Karpas-422 (cell line): ENCODE measurements at regions not wholly inside any gene's neighbourhood (a gene's known extent, or its start where the extent isn't known, plus 50 kb on each side); places are given as distances from the start of the nearest gene placed in this dataset.

ENCODE experiments used
- DNase-seq: peaks from one replicate; pipeline ENCODE4 v3.0.0-alpha.2; 2015
- H2AFZ ChIP-seq: fragments of 200-600 bp; sonication (generic); 2 replicates; pipeline ENCODE4 v1.6.1; 2014; ENCODE audit warnings: antibody characterized with exemption, low read length, mixed read lengths
- H3K27ac ChIP-seq: fragments of 200-600 bp; sonication (generic); 2 replicates; pipeline ENCODE4 v1.5.1; 2014; ENCODE audit warnings: mild to moderate bottlenecking, low read length, moderate library complexity
- H3K27me3 ChIP-seq: fragments of 200-600 bp; sonication (generic); 2 replicates; pipeline ENCODE4 v1.6.1; 2014; ENCODE audit warnings: low read length, mixed read lengths
- H3K36me3 ChIP-seq: fragments of 200-600 bp; sonication (generic); 2 replicates; pipeline ENCODE4 v1.6.1; 2014; ENCODE audit warnings: low read length, mixed read lengths; ENCODE audit not compliant: insufficient read depth
- H3K4me1 ChIP-seq: fragments of 200-600 bp; sonication (generic); 2 replicates; pipeline ENCODE4 v1.6.1; 2014; ENCODE audit warnings: mild to moderate bottlenecking, low read length, mixed read lengths
- H3K4me2 ChIP-seq: fragments of 200-600 bp; sonication (generic); 2 replicates; pipeline ENCODE4 v1.6.1; 2014; ENCODE audit warnings: low read length, low read depth, mild to moderate bottlenecking; ENCODE audit not compliant: poor library complexity, severe bottlenecking
- H3K4me3 ChIP-seq: fragments of 200-600 bp; sonication (generic); 2 replicates; pipeline ENCODE4 v1.5.1; 2014; ENCODE audit warnings: mild to moderate bottlenecking, antibody characterized with exemption, low read length, mixed read lengths
- H3K79me2 ChIP-seq: fragments of 200-600 bp; sonication (generic); 2 replicates; pipeline ENCODE4 v1.6.1; 2014; ENCODE audit warnings: mild to moderate bottlenecking, low read length, mixed read lengths
- H3K9ac ChIP-seq: fragments of 200-600 bp; sonication (generic); 2 replicates; pipeline ENCODE4 v1.6.0; 2014; ENCODE audit warnings: low read length
- H3K9me2 ChIP-seq: fragments of 200-600 bp; sonication (generic), shearing (Covaris generic); replicated peaks from 2 replicates; pipeline ENCODE4 v1.6.0; 2014; ENCODE audit warnings: mild to moderate bottlenecking, low read length, moderate library complexity; ENCODE audit not compliant: insufficient read depth
- H3K9me3 ChIP-seq: fragments of 300-700, 200-600 bp; sonication (generic); 2 replicates; pipeline ENCODE4 v1.6.1; 2014; ENCODE audit warnings: low read length, mixed read lengths
- H4K20me1 ChIP-seq: fragments of 200-600 bp; sonication (generic); 2 replicates; pipeline ENCODE4 v1.6.1; 2014; ENCODE audit warnings: mild to moderate bottlenecking, antibody characterized with exemption, low read length, low read depth; ENCODE audit not compliant: insufficient read depth

DNA sequence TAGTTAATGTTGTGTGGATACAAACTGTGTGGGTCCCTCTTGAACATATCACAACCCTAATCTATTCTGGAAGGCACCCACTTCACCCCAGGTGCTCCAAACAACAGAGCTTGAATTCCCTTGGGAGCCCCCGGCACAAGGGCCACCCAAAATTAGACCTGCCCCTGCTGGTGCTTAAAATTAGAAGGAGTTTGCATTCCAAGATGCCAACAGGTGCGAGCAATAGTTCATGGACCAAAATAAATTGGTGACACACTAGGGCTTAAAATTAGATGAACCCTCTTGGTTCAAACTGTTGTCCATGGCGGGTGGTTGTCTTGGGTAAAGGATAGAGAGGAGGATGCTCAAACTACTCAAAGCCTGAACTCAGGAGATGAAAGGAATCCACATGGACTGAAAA is 291.5 kb downstream of the MN1 start:
- Histone ChIP-seq H3K4me2 (peak overlapping the region; percentile 54), H3K9me2 (no peaks in the 10 kb centered on the region), H4K20me1 (0 out of 2 replicates have a peak, but pooled peaks cover 3% of the 10 kb centered on the region), H3K4me1 (peaks cover 20% of the 10 kb centered on the region), H3K9ac (no peak overlapping the region), H3K79me2 (no peaks in the 10 kb centered on the region), H3K27ac (no peak overlapping the region), H3K36me3 (no peaks in the 10 kb centered on the region), H3K9me3 (no peaks in the 10 kb centered on the region), H2AFZ (no peak overlapping the region), H3K27me3 (no peaks in the 10 kb centered on the region), H3K4me3 (peak overlapping the region; percentile 22; the same call in 1 of the 2 replicates)
- peak; percentile 78 for DNase-seq

DNA sequence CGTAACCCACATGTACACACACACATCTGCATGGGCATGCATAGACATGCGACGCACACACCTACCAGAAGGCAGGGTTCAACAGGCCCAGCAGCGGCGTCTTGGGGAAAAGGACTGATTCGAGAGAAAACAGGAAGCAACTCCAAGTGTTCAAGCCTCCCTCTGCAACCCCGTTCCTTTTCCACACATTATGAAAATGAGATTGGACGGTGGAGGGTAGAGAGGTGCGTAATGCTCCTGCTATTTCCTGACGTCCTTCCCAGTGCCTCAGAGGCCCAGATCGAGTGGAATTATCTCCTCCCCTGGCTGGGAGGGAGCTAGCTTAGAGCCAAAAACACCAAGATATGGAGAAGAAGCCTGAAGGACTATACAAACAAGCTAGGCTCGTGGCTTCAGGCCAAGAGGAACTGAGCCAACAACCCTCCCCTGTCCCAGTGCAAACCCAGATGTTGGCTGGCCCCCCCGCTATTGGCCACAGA is 289.2 kb downstream of the MN1 start:
- Histone ChIP-seq H2AFZ (no peak overlapping the region), H3K27ac (no peak overlapping the region), H3K4me3 (no peak overlapping the region), H3K36me3 (no peaks in the 10 kb centered on the region), H4K20me1 (no peaks in the 10 kb centered on the region), H3K9me3 (no peaks in the 10 kb centered on the region), H3K9ac (no peak overlapping the region), H3K27me3 (no peaks in the 10 kb centered on the region), H3K9me2 (no peaks in the 10 kb centered on the region), H3K4me2 (no peak overlapping the region), H3K79me2 (no peaks in the 10 kb centered on the region), H3K4me1 (peaks cover 20% of the 10 kb centered on the region)
- no peak for DNase-seq

DNA sequence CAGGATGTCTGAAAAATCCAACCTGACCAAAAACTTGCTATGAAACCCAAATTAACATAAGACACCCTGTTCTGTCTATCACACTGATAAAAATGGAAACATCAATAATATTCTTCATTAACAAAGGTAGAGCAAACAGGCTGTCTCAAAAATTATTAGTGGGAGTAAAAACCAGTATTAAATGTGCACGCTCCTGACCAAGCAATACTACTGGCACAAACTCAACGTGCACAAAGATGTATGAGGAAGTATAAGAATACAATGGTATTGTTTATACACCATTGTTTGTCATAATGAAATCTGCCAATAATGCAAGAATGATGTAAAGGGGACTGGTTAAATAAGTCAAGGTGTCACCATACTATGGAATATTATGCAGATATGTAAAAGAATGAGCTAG is 288.5 kb downstream of the MN1 start:
- DNase-seq: no peak

DNA sequence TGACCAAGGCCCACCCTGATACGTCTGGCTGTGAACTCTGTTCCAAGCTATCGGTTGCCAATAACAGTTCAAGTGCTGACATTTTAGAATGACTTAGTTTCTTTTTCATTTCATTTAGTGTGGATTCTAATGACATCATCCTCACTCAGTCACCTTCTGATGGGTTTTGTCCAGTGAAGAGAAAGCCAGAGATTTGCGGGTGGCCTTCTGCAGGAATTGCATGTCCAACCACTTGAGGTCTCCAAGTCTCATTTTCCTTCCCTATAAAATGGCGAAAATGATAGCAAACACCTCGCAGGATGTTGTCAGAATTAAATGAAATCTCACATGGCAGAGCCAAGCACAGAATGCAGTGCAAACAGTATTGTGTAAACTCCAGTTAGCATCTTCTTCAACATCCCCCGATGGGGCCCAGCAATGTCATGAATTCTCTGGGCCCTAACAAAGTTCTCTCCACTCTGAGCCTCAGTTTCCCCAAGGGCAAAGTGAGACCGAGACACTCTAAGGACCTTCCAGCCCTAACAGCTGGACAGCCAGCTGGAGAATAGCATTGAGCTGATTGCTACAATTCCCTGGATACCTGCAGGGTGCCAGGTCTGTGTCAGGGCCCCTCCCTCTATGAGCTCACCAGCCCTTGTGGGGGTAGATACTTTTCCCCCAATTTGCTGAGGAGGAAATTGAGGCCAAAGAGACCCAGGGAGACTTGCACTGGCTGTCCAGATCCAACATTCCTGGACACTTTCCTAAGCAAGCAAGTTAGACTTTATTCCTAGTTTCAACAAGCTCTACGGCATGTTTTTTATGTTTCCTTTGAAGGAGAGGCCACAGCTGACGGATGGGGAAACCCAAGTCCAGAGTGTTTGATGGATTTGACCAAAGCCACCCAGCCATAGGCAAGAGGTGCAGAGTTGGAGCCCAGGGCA is 286.7 kb downstream of the MN1 start:
- Histone ChIP-seq H3K4me2 (no peak overlapping the region), H3K9me3 (no peaks in the 10 kb centered on the region), H3K4me3 (no peak overlapping the region), H3K9ac (no peak overlapping the region), H3K4me1 (peaks cover 10% of the 10 kb centered on the region), H3K27ac (no peak overlapping the region), H4K20me1 (no peaks in the 10 kb centered on the region), H3K27me3 (no peaks in the 10 kb centered on the region), H3K36me3 (no peaks in the 10 kb centered on the region), H3K9me2 (no peaks in the 10 kb centered on the region), H3K79me2 (no peaks in the 10 kb centered on the region), H2AFZ (no peak overlapping the region)
- DNase-seq: no peak

More for the DNA sequence above, 288.5 kb downstream of the MN1 start:
- H3K9ac ChIP-seq: no peak overlapping the region
- no peak overlapping the region for H3K4me2 ChIP-seq
- peaks cover 20% of the 10 kb centered on the region for H3K4me1 ChIP-seq
- no peaks in the 10 kb centered on the region for H3K36me3 ChIP-seq
- no peak overlapping the region for H2AFZ ChIP-seq
- H3K27ac ChIP-seq: no peak overlapping the region
- no peaks in the 10 kb centered on the region for H3K9me3 ChIP-seq
- H3K4me3 ChIP-seq: no peak overlapping the region
- no peaks in the 10 kb centered on the region for H3K9me2 ChIP-seq
- H3K79me2 ChIP-seq: no peaks in the 10 kb centered on the region
- H4K20me1 ChIP-seq: no peaks in the 10 kb centered on the region
- H3K27me3 ChIP-seq: no peaks in the 10 kb centered on the region

DNA sequence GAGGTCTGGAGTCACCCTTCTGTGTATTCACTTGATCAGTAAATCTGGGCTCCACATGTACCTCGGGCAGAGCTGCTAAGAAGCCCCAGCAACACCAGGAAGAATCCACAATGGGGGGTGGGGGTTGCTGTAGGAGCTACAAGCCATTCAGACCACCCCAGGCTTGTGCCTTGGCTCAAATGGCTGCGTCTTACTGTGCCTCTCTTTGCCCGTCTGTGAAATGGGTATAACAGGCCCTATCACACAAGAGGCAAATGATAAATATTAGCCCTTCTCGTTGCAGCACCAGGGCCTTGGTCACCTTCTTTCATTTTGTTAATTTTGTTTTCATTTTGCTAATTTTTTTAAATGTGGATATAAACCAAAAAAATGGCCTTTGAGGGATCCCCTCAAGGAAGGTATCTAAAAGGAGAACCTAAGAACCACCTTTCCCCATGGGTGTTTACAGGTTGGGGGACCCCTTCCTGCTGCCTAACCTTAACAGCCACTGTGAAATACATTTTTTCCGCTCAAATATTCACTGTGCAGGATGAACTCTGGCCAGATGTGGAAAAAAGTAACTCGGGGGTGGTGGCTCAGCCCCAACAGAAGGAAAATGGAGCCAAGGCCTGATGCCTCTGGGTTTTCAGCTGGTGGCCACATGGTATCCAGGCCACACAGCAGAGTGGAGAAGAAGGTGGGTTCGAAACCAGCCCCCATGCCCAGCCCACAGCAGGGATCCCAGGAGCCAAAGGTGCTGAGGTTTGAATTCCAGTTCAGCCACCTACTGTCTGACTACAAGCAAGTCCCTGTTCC is 284.0 kb downstream of the MN1 start:
- no peaks in the 10 kb centered on the region for H3K9me3 ChIP-seq
- H3K4me2 ChIP-seq: no peak overlapping the region
- H3K4me1 ChIP-seq: no peaks in the 10 kb centered on the region
- H3K4me3 ChIP-seq: no peak overlapping the region
- H3K27me3 ChIP-seq: no peaks in the 10 kb centered on the region
- no peak overlapping the region for H2AFZ ChIP-seq
- H3K27ac ChIP-seq: no peak overlapping the region
- no peaks in the 10 kb centered on the region for H3K36me3 ChIP-seq
- H4K20me1 ChIP-seq: no peaks in the 10 kb centered on the region
- H3K9ac ChIP-seq: no peak overlapping the region
- DNase-seq: no peak
- H3K79me2 ChIP-seq: no peaks in the 10 kb centered on the region
- H3K9me2 ChIP-seq: no peaks in the 10 kb centered on the region

DNA sequence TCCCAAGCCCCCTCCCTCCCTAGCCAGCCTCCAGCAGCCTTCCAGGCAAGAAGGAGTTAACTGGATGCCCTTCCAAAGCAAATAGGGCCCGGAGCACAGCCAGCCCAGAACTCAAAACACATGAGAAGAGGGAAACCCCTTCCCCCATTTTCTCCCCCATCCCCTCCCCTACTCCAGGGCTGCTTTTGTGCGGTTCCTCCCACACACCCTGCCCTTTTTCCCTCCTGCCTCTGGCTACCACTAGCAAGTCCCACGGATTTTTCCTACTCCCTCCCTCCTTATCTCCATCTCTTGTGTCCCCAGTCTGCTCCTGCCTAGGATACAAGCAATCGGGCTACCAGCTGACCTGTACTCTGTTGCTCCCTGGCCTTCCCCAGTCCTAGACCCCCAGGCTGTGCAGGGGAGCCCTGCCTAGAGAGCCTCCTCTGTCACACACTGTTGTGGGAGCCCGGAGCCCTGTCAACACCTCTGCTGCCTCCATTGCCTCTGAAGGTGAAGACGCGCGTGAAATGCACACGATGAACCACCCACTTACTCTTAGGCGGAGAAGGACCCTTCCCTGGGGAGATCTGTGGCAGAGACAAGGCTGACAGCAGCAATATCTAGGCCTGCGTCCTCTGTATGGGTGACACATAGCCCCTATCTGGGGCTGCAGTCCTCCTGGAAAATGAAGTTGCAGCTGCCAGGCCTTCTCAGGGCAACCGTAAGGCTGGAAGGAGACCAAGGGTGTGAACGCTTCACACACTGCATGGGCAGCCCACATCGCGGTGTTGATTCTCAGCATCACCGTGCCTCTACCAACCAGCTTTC is 282.8 kb downstream of the MN1 start:
- Histone ChIP-seq H3K9me2 (no peaks in the 10 kb centered on the region), H3K27ac (no peak overlapping the region), H3K36me3 (no peaks in the 10 kb centered on the region), H4K20me1 (no peaks in the 10 kb centered on the region), H3K4me2 (no peak overlapping the region), H3K4me3 (no peak overlapping the region), H3K9me3 (no peaks in the 10 kb centered on the region), H3K27me3 (no peaks in the 10 kb centered on the region), H3K9ac (no peak overlapping the region), H2AFZ (no peak overlapping the region), H3K79me2 (no peaks in the 10 kb centered on the region), H3K4me1 (no peaks in the 10 kb centered on the region)
- DNase-seq: no peak

DNA sequence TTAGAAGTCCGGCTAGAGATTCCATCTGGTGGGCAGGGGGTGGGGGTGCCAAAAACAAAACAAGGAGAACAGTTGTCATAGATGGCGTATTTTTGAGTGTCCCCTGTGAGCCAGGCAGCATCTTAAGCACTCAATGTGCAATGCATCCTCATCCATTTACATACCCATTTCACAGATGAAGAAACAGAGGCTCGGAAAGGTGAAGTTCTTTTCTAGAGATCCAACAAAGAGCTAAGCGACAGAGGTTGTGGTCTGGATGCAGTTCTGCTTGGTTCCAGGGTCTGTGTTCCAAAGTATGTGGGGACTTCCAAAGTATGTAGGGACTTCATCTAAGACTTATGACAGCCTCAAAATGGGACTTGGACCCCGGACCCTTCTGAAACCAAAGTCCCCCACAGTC is 277.8 kb downstream of the MN1 start:
- Histone ChIP-seq H3K9me3 (no peaks in the 10 kb centered on the region), H2AFZ (no peak overlapping the region), H3K79me2 (no peaks in the 10 kb centered on the region), H3K4me1 (no peaks in the 10 kb centered on the region), H3K9ac (no peak overlapping the region), H3K4me3 (no peak overlapping the region), H3K9me2 (no peaks in the 10 kb centered on the region), H3K36me3 (no peaks in the 10 kb centered on the region), H3K27ac (no peak overlapping the region), H3K4me2 (no peak overlapping the region), H4K20me1 (no peaks in the 10 kb centered on the region), H3K27me3 (no peaks in the 10 kb centered on the region)
- DNase-seq: no peak
